GM10248 (cell line): ENCODE measurements at regions not wholly inside any gene's neighbourhood (a gene's known extent, or its start where the extent isn't known, plus 50 kb on each side); places are given as distances from the start of the nearest gene placed in this dataset.

Source experiments
- CTCF ChIA-PET: fragments of 300-600 bp; sonication (Branson Sonifier 250); formaldehyde crosslinking; extraction: SDS; loops from one replicate; lab custom pipeline; 2021; ENCODE audit warnings: antibody characterized with exemption; lab: Yijun Ruan, JAX
- POLR2A ChIA-PET: fragments of 350-650 bp; sonication (Branson Sonifier 250); formaldehyde crosslinking; extraction: SDS; loops from one replicate; lab custom pipeline; 2020; ENCODE audit warnings: antibody characterized with exemption; lab: Yijun Ruan, JAX
- DNase-seq: peaks from one replicate; pipeline ENCODE4 v3.0.0; 2012; ENCODE audit errors: extremely low spot score
- TF ChIP-seq, protein P1 (sequence below): IDR thresholded peaks from 2 replicates; pipeline ENCODE4 v1.5.1; 2012; ENCODE audit warnings: mild to moderate bottlenecking, low read depth; ENCODE audit errors: extremely low read depth, missing control alignments, control extremely low read depth

DNA sequence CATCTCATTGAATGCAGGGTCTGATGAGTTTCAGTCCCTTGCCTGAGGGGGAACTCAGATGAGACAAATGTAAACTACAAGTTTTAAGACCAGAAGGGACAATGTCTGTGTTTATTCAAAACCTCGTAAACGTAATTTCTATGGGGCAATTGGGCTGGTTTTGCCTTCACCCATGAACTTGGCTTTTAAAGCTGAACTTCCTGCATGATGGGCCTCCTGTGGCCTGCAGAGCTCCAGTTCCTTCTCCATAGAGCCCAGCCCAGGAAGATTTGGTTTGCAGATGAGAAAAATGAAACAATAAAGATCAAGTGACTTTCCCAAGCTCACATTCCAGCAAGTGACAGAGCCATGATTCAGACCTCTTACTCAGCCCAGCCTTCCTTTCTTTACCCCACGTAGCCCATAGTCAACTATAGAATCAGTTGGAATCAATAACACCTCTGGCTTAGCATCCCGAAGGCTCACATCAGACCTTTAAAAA lies 612.3 kb downstream of the UTRN start:
- ChIA-PET POLR2A (no interaction called here), CTCF (interaction anchor here (1.0 kb wide), 1 partner anchor 14 kb away, joined by 3 read pairs; no protein-coding TSS in a partner anchor)
- TF ChIP-seq, protein P1, sequence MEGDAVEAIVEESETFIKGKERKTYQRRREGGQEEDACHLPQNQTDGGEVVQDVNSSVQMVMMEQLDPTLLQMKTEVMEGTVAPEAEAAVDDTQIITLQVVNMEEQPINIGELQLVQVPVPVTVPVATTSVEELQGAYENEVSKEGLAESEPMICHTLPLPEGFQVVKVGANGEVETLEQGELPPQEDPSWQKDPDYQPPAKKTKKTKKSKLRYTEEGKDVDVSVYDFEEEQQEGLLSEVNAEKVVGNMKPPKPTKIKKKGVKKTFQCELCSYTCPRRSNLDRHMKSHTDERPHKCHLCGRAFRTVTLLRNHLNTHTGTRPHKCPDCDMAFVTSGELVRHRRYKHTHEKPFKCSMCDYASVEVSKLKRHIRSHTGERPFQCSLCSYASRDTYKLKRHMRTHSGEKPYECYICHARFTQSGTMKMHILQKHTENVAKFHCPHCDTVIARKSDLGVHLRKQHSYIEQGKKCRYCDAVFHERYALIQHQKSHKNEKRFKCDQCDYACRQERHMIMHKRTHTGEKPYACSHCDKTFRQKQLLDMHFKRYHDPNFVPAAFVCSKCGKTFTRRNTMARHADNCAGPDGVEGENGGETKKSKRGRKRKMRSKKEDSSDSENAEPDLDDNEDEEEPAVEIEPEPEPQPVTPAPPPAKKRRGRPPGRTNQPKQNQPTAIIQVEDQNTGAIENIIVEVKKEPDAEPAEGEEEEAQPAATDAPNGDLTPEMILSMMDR = no peak
- DNase-seq = no peak

DNA sequence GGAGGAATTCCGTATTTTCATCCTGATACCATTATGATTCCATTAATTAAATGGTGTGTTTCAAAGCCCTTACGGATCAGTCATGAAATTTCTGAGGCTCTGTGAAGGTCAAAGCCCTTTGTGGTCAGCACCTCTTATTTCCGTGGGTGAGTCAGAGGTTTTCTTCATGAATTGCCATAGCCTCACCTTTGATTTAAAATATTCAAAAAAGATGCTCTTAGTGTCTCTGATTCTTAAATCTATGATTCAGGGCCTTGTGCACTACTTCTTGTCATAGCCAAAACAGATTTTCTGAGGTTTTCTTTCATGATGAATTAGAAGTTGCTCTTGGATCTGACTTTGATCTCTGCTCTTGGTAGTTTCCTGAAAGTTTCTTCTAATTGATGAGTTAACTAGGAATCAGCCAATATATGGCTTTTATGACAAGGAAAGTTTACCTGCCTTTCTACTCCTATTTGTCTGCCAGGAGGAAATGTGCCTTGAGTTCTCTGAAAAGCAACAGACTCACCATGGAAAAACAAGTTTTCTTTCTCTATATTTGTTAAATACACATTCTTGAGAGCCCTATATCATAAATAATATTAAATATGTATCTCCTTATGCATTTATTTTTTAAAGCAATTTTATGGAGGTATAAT lies 613.0 kb downstream of the UTRN start:
- CTCF ChIA-PET = interaction anchor here (1.0 kb wide), 1 partner anchor 14 kb away, joined by 3 read pairs; no protein-coding TSS in a partner anchor
- no peak for DNase-seq
- TF ChIP-seq, protein P1 = no peak
- POLR2A ChIA-PET = no interaction called here

DNA sequence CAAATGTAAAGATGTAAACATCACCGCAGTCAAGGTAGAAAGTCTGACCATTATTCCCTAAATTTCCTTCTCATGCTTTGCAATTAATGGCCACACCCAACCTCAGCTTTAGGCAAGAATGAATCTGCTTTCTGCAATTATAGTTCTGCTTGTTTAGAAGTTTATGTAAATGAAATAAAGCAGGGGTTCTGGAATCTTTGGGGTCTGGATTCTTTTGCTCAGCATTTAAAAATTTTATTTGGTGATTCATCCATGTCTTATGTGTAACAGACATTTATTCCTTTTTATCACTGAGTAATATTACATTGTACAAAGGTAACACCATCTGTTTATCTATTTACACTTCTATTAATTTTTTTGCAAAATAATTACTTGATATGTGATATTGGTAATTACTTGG lies 613.6 kb downstream of the UTRN start:
- CTCF ChIA-PET = no interaction called here
- DNase-seq = no peak
- POLR2A ChIA-PET = no interaction called here
- TF ChIP-seq, protein P1 = no peak

DNA sequence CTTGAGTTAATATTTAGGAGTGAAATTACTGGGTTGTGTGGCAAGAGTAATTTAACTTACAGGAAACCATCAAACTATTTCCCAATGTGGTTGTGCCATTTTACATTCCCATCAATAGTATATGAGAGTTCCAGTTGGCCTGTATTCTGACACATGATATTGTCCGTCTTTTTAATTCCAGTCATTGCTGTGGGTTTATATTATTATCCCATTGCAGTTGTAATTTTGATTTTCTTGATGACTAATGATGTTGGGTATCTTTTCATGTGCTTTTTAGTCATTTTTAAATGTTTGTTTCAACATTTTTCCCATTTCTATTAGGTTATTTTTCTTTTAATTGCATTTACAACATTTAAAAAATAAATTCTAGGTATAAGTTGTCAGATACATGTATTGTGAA lies 614.0 kb downstream of the UTRN start:
- TF ChIP-seq, protein P1 = no peak
- no peak for DNase-seq
- ChIA-PET CTCF (no interaction called here), POLR2A (no interaction called here)

GRCh38 chr6:144901412-144901811 lies 616.3 kb downstream of the UTRN start:
- ChIA-PET POLR2A (no interaction called here), CTCF (no interaction called here)
- TF ChIP-seq, protein P1 = no peak
- no peak for DNase-seq

- ChIA-PET CTCF (no interaction called here), POLR2A (no interaction called here)
- TF ChIP-seq, protein P1 = no peak
- DNase-seq = no peak
These were observed 622.9 kb downstream of the UTRN start for GRCh38 chr6:144908004-144908403.
